AG09319 (cell line): ENCODE measurements at regions not wholly inside any gene's neighbourhood (a gene's known extent, or its start where the extent isn't known, plus 50 kb on each side); places are given as distances from the start of the nearest gene placed in this dataset.

ENCODE experiments used
- DNase-seq: peaks from one replicate; pipeline ENCODE4 v3.0.0-alpha.2; 2010; ENCODE audit warnings: low read depth; ENCODE audit errors: extremely low read depth
- CTCF ChIP-seq: IDR thresholded peaks from 2 replicates; pipeline ENCODE4 v1.5.1; 2011; ENCODE audit warnings: low read depth, mild to moderate bottlenecking, inconsistent platforms, low read length, moderate library complexity

- DNase-seq, result no peak
- no peak for TF ChIP-seq CTCF
Observed at GRCh38 chr20:9981829-9982228, 53.0 kb upstream of the ANKEF1 start.

- DNase-seq, result peak; percentile 86
- TF ChIP-seq CTCF, result peak; percentile 78
Observed at GRCh38 chr20:9978397-9979004, 56.3 kb upstream of the ANKEF1 start.

GRCh38 chr20:9977629-9978028, 57.2 kb upstream of the ANKEF1 start:
- DNase-seq, result no peak
- no peak for TF ChIP-seq CTCF

- no peak for TF ChIP-seq CTCF
Observed at GRCh38 chr20:9974324-9974723, 60.5 kb upstream of the ANKEF1 start.

GRCh38 chr20:9971746-9972145, 63.0 kb upstream of the ANKEF1 start:
- DNase-seq, result no peak
- no peak for TF ChIP-seq CTCF

More at GRCh38 chr20:9974324-9974723, 60.5 kb upstream of the ANKEF1 start:
- DNase-seq, result no peak

- DNase-seq, result no peak
Observed at GRCh38 chr20:9969626-9970025, 65.2 kb upstream of the ANKEF1 start.

GRCh38 chr20:9968015-9968414, 66.8 kb upstream of the ANKEF1 start:
- DNase-seq, result no peak
- TF ChIP-seq CTCF, result no peak

More at GRCh38 chr20:9969626-9970025, 65.2 kb upstream of the ANKEF1 start:
- TF ChIP-seq CTCF, result no peak
